EH (cell line): ENCODE measurements at regions not wholly inside any gene's neighbourhood (a gene's known extent, or its start where the extent isn't known, plus 50 kb on each side); places are given as distances from the start of the nearest gene placed in this dataset.
"Not testable (repeated sequence)": the region's sequence is repeated elsewhere in the genome, so short reads cannot be mapped to it uniquely, and the experiment has no call there.

Experiments
- DNase-seq: peaks from one replicate; pipeline ENCODE4 v3.0.0-alpha.2; 2015; ENCODE audit warnings: low read depth

DNA sequence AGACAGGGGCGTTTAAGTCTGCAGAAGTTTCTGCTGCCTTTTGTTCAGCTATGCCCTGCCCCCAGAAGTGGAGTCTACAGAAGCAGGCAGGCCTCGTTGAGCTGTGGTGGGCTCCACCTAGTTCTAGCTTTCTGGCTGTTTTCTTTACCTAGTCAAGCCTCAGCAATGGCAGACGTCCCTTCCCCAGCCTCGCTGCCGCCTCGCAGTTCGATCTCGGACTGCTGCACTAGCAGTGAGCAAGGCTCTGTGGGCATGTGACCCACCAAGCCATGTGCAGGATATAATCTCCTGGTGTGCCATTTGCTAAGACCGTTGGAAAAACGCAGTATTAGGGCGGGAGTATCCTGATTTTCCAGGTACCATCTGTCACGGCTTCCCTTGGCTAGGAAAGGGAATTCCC is 742.7 kb upstream of the NRXN1 start:
- DNase-seq, result not testable (repeated sequence)

DNA sequence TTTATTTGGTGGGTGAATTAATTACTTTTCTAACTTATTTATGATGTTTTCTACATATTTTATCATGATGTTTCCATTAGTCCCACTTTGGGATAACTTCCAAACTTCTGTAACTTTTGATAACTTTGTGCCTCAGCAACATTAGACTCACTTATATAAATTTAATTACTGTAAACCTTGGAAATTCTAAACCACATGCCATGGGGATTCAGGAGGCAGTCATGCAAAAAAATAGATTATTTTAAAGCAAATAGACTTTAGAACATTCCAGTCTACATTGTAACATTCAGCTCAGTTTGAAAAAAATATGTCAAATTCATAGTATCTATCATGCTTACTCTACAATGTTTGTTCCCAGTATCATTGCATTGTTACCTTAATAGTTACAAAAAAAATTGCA is 728.5 kb upstream of the NRXN1 start:
- DNase-seq, result no peak

- no peak for DNase-seq
These were observed 726.1 kb upstream of the NRXN1 start for GRCh38 chr2:51758081-51758480.

GRCh38 chr2:51734115-51734514 is 702.2 kb upstream of the NRXN1 start:
- DNase-seq, result no peak

GRCh38 chr2:51723691-51724090 is 691.8 kb upstream of the NRXN1 start:
- no peak for DNase-seq

GRCh38 chr2:51722311-51722710 is 690.4 kb upstream of the NRXN1 start:
- DNase-seq, result no peak

GRCh38 chr2:51720826-51721225 is 688.9 kb upstream of the NRXN1 start:
- DNase-seq, result no peak

GRCh38 chr2:51718881-51719280 is 686.9 kb upstream of the NRXN1 start:
- no peak for DNase-seq

GRCh38 chr2:51717312-51717711 is 685.4 kb upstream of the NRXN1 start:
- no peak for DNase-seq

GRCh38 chr2:51711766-51712165 is 679.8 kb upstream of the NRXN1 start:
- no peak for DNase-seq

DNA sequence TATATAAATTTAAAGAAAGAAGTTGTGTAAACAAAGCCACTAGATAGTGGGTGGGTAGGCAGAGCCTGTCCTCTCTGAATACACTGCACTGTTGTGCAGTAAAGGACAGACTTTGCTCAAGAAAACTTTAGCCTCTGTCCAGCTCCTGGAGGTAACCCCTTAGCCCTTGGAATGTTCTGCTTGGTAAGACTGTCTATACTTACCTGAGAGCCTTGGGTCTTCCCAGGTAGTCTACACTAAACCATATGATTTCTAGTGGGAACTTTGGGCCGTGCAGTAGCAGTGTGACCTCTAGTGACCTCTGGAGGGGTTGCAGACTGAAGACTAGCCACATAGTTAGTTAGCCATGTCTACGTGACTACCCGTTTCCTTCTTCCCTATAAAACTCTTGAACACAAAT is 678.3 kb upstream of the NRXN1 start:
- DNase-seq, result no peak

GRCh38 chr2:51707625-51708024 is 675.7 kb upstream of the NRXN1 start:
- no peak for DNase-seq

DNA sequence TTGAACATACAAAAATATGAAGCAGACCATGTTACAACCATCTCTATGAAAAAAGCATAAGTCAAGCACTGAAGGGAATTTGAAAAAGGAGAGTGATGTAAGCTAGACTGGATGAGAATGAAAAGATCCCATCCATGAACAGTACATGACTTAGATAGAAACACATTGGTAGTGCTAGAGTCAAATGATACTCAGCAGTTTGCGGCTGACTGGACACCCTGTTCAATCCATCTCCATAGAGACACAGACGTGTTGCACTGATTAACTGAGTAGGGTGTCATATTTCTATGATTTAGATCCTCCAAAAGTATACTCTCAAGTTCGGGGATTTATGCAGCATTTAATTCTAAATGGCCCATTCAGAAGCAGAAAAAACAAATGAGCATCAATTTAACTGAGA is 674.3 kb upstream of the NRXN1 start:
- DNase-seq, result no peak

DNA sequence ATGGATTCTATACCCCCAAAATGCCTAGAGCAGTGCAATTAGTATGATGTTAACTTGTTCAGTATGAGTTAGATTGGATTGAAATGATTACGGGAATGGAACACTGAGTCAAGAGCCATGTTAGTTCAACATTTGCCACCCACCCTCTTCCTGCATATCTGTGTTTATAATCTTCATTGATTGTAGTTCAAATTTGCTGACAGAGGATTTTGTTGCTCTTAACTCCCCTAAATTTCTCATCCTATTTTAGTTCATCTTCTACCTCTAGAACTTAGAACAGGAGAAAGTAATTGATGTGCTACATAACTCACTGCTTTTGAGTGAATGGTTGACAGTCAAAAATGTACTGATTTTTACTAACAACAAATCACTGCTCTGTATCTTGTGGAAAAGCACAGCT is 673.5 kb upstream of the NRXN1 start:
- DNase-seq, result no peak

GRCh38 chr2:51698021-51698420 is 666.1 kb upstream of the NRXN1 start:
- no peak for DNase-seq

DNA sequence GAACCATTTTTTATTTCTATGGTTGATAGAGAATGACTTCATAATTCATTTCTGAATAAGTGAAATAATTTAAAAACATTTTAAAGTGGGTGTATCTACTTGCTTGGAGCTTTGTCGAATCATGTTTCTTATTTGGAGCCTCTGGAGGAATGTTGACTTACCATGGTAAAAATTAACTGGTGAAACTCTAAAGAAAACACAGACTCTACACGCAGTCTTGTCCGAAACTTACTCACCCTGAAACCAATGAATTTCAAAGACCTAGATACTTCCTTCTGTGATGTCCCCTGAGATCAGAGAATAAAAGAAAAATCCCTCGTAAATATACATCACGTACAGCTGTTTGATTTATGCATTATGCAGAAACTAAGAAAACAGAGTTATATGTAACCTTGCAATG is 665.2 kb upstream of the NRXN1 start:
- DNase-seq, result no peak

DNA sequence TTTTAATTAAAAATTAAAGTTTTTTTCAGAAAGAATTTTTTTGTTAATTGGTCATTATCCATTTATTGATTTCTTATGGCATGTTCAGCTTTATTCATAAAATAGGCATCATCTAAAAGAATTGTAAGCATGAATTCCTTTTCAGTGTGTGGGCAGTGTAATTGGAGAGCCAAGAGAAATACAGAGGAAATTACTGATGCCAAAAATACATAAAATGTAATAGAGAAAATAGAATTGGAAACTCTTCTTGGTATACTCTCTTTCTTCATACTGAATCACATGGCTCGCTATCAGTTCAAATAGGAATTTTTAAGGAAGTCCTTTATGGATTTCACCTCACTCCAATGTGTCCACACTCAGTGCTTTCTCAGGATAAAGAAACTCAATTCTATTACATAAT is 663.6 kb upstream of the NRXN1 start:
- DNase-seq, result no peak

- no peak for DNase-seq
These were observed 661.7 kb upstream of the NRXN1 start for GRCh38 chr2:51693640-51694039.

DNA sequence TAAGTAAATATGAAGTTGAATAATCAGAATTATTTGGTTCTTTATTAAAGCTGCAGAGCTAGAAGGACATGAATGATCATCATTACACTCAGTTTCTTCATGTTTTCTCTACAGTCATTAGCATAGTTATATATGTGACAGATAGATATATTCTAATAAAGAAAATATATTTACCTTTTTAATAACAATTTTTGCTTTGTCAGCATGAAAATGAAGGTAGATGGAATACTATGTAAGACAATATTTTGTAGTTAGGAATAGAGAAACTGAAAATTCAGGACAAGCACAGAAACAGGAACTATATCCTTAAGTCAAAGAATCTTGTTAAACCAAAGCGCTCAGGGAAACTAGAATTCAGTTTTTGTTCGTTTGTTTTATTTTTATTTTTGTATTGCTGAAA is 649.9 kb upstream of the NRXN1 start:
- no peak for DNase-seq

GRCh38 chr2:51673628-51674027 is 641.7 kb upstream of the NRXN1 start:
- no peak for DNase-seq

GRCh38 chr2:51667679-51668078 is 635.7 kb upstream of the NRXN1 start:
- no peak for DNase-seq

GRCh38 chr2:51662187-51662586 is 630.3 kb upstream of the NRXN1 start:
- no peak for DNase-seq

GRCh38 chr2:51657849-51658248 is 625.9 kb upstream of the NRXN1 start:
- DNase-seq, result no peak

- no peak for DNase-seq
These were observed 618.8 kb upstream of the NRXN1 start for GRCh38 chr2:51650769-51651168.

DNA sequence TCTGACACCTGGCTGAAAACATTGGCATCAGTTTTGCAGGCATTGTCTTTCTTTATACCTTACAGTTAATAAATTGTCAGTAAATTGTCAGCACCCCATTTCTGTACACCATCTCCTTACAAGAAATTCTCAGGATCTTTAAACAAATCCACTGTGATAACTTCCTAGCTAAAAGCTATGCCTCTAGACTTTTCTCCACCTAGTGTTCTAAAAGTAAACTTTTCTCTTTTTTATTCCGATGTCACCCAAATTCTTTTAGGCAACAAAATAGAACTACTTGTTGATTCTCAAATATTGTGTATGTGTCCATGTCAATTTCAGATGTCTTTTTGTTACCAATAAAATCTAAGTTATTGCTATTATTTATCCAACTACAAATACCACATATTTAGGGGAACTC is 617.4 kb upstream of the NRXN1 start:
- DNase-seq, result no peak
